DOHH2 (cell line): ENCODE measurements at regions not wholly inside any gene's neighbourhood (a gene's known extent, or its start where the extent isn't known, plus 50 kb on each side); places are given as distances from the start of the nearest gene placed in this dataset.

Experiments
- H3F3A ChIP-seq: fragments of 200-600 bp; sonication (generic), shearing (Covaris generic); 2 replicates; pipeline ENCODE4 v1.6.0; 2016; ENCODE audit warnings: antibody characterized with exemption, mild to moderate bottlenecking; ENCODE audit not compliant: control insufficient read depth, insufficient read depth
- H3K27ac ChIP-seq: fragments of 200-600 bp; sonication (generic); 2 replicates; pipeline ENCODE4 v1.5.1; 2014; ENCODE audit warnings: low read depth, mild to moderate bottlenecking, low read length, moderate library complexity
- H3K27me3 ChIP-seq: fragments of 200-600 bp; sonication (generic); 2 replicates; pipeline ENCODE4 v1.6.1; 2014; ENCODE audit warnings: mild to moderate bottlenecking, low read length, mixed read lengths; ENCODE audit not compliant: control insufficient read depth
- H3K36me3 ChIP-seq: fragments of 200-600 bp; sonication (generic); 2 replicates; pipeline ENCODE4 v1.6.1; 2014; ENCODE audit warnings: mild to moderate bottlenecking, low read length, moderate library complexity, mixed read lengths; ENCODE audit not compliant: control insufficient read depth
- H3K4me1 ChIP-seq: fragments of 200-600 bp; sonication (generic); 2 replicates; pipeline ENCODE4 v1.6.1; 2014; ENCODE audit warnings: mild to moderate bottlenecking, low read length, mixed read lengths; ENCODE audit not compliant: control insufficient read depth
- H3K4me2 ChIP-seq: fragments of 200-600 bp; sonication (generic); 2 replicates; pipeline ENCODE4 v1.6.0; 2014; ENCODE audit warnings: mild to moderate bottlenecking, low read length, moderate library complexity
- H3K4me3 ChIP-seq: fragments of 200-600 bp; sonication (generic); 2 replicates; pipeline ENCODE4 v1.5.1; 2014; ENCODE audit warnings: mild to moderate bottlenecking, low read length, mixed read lengths
- H3K79me2 ChIP-seq: fragments of 200-600 bp; sonication (generic); 2 replicates; pipeline ENCODE4 v1.6.1; 2014; ENCODE audit warnings: mild to moderate bottlenecking, low read length, mixed read lengths; ENCODE audit not compliant: control insufficient read depth
- H3K9me2 ChIP-seq: fragments of 200-600 bp; sonication (generic); replicated peaks from 2 replicates; pipeline ENCODE4 v1.6.1; 2014; ENCODE audit warnings: mild to moderate bottlenecking, low read length, mixed read lengths; ENCODE audit not compliant: control insufficient read depth
- H3K9me3 ChIP-seq: fragments of 200-600 bp; sonication (generic); 2 replicates; pipeline ENCODE4 v1.6.1; 2014; ENCODE audit warnings: antibody characterized with exemption, low read length, mixed read lengths; ENCODE audit not compliant: control insufficient read depth, insufficient read depth
- H4K20me1 ChIP-seq: fragments of 200-600 bp; sonication (generic); 2 replicates; pipeline ENCODE4 v1.6.0; 2014; ENCODE audit warnings: low read depth, mild to moderate bottlenecking, antibody characterized with exemption, low read length, moderate library complexity; ENCODE audit not compliant: control insufficient read depth, insufficient read depth
- CTCF ChIP-seq: fragments of 200-600 bp; sonication (generic); IDR thresholded peaks from one replicate; pipeline ENCODE4 v1.5.1; 2014; ENCODE audit warnings: antibody characterized with exemption, mild to moderate bottlenecking, low read depth, low read length; ENCODE audit not compliant: poor library complexity, severe bottlenecking
- EZH2phosphoT487 ChIP-seq: fragments of 200-600 bp; sonication (generic); IDR thresholded peaks from 2 replicates; pipeline ENCODE4 v1.6.1; 2017; ENCODE audit warnings: borderline replicate concordance, mild to moderate bottlenecking, antibody characterized with exemption, low read length, moderate library complexity, mixed read lengths

- H3K27ac ChIP-seq = peak overlapping the region; percentile 67
- H3K9me3 ChIP-seq = no peaks in the 10 kb centered on the region
- peak overlapping the region; percentile 65 for H3K4me2 ChIP-seq
- no peaks in the 10 kb centered on the region for H3K27me3 ChIP-seq
- H3F3A ChIP-seq = peaks cover 9% of the 10 kb centered on the region
- H3K4me3 ChIP-seq = peak overlapping the region; percentile 54
- peaks cover 51% of the 10 kb centered on the region for H3K4me1 ChIP-seq
- TF ChIP-seq CTCF (no peak), EZH2phosphoT487 (no peak)
- H3K36me3 ChIP-seq = peaks cover 24% of the 10 kb centered on the region
- no peaks in the 10 kb centered on the region for H3K9me2 ChIP-seq
- no peaks in the 10 kb centered on the region for H4K20me1 ChIP-seq
- peaks cover 39% of the 10 kb centered on the region for H3K79me2 ChIP-seq
Observed at GRCh38 chr6:150764334-150765066, 101.0 kb upstream of the MTHFD1L start.

GRCh38 chr6:150765067-150765764, 100.3 kb upstream of the MTHFD1L start:
- Histone ChIP-seq H3K27ac (peak overlapping the region; percentile 67), H3K4me2 (peak overlapping the region; percentile 65)

GRCh38 chr6:150766201-150766997, 99.1 kb upstream of the MTHFD1L start:
- H3K27me3 ChIP-seq = no peaks in the 10 kb centered on the region
- H3F3A ChIP-seq = peaks cover 7% of the 10 kb centered on the region
- H3K36me3 ChIP-seq = peaks cover 41% of the 10 kb centered on the region
- peaks cover 38% of the 10 kb centered on the region for H3K79me2 ChIP-seq
- no peaks in the 10 kb centered on the region for H3K9me3 ChIP-seq
- no peaks in the 10 kb centered on the region for H3K9me2 ChIP-seq
- no peak overlapping the region for H3K27ac ChIP-seq
- H3K4me3 ChIP-seq = no peak overlapping the region; the same call in 1 of the 2 replicates
- peak overlapping the region; percentile 65 for H3K4me2 ChIP-seq
- no peaks in the 10 kb centered on the region for H4K20me1 ChIP-seq
- TF ChIP-seq EZH2phosphoT487 (no peak), CTCF (no peak)
- peaks cover 51% of the 10 kb centered on the region for H3K4me1 ChIP-seq

More at GRCh38 chr6:150765067-150765764, 100.3 kb upstream of the MTHFD1L start:
- H3K9me2 ChIP-seq = no peaks in the 10 kb centered on the region
- H4K20me1 ChIP-seq = no peaks in the 10 kb centered on the region
- peaks cover 51% of the 10 kb centered on the region for H3K4me1 ChIP-seq
- peaks cover 9% of the 10 kb centered on the region for H3F3A ChIP-seq
- no peaks in the 10 kb centered on the region for H3K27me3 ChIP-seq
- H3K9me3 ChIP-seq = no peaks in the 10 kb centered on the region
- H3K4me3 ChIP-seq = peak overlapping the region; percentile 54
- peaks cover 39% of the 10 kb centered on the region for H3K79me2 ChIP-seq
- TF ChIP-seq CTCF (no peak), EZH2phosphoT487 (no peak)
- H3K36me3 ChIP-seq = peaks cover 31% of the 10 kb centered on the region
